ENCODE measurements at regions not wholly inside any gene's neighbourhood (a gene's known extent, or its start where the extent isn't known, plus 50 kb on each side); places are given as distances from the start of the nearest gene placed in this dataset.

DNA sequence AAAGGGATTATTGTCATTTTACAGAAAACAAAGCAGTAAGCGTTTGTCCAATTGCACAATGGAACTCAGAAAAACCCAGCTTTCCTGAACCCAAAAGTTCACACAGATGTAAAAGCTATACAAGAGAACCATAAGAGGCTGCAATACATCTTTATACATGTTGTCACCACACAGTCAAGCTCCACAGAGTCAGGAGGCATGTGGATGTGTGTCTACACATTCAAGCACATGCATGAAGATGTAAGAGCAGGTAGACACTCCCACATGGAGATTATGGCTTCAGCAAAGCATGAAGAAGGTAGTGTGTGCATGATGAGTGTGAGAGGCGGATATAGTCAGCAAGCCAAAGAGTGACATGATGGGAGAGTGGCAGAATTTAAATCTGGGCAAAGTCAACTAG lies 124.7 kb upstream of the THBS1 start:
- H3K27ac ChIP-seq (ENCODE audit: low read depth in 1 of 2, low read length in 1 of 2), result no peak overlapping the region
- no peaks in the 10 kb centered on the region for H3K27me3 ChIP-seq (ENCODE audit: control insufficient read depth in 3 of 3, insufficient read depth in 3 of 3, low read length in 2 of 3)
- peaks cover 1 to 41% (median 6%) of the 10 kb centered on the region in 5 donors for H3K4me1 ChIP-seq (ENCODE audit: control insufficient read depth in 5 of 5, insufficient read depth in 5 of 5, low read length in 5 of 5)
- H3K36me3 ChIP-seq (ENCODE audit: control insufficient read depth in 4 of 4, insufficient read depth in 4 of 4, low read length in 4 of 4), result no peaks in the 10 kb centered on the region
- no peak overlapping the region for H3K9ac ChIP-seq (ENCODE audit: insufficient read depth in 1 of 2, low read length in 2 of 2)
- TF ChIP-seq, protein P1, sequence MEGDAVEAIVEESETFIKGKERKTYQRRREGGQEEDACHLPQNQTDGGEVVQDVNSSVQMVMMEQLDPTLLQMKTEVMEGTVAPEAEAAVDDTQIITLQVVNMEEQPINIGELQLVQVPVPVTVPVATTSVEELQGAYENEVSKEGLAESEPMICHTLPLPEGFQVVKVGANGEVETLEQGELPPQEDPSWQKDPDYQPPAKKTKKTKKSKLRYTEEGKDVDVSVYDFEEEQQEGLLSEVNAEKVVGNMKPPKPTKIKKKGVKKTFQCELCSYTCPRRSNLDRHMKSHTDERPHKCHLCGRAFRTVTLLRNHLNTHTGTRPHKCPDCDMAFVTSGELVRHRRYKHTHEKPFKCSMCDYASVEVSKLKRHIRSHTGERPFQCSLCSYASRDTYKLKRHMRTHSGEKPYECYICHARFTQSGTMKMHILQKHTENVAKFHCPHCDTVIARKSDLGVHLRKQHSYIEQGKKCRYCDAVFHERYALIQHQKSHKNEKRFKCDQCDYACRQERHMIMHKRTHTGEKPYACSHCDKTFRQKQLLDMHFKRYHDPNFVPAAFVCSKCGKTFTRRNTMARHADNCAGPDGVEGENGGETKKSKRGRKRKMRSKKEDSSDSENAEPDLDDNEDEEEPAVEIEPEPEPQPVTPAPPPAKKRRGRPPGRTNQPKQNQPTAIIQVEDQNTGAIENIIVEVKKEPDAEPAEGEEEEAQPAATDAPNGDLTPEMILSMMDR (IDR thresholded peaks at IDR 0.05; ENCODE audit: control extremely low read depth, extremely low read depth), result no peak
- no peak overlapping the region for H3K4me3 ChIP-seq
- ATAC-seq (ENCODE audit: insufficient read depth, low FRiP score) (no peak), DNase-seq (no peak)
- peaks cover 0 to 2% (median 0%) of the 10 kb centered on the region in 4 donors for H3K9me3 ChIP-seq (ENCODE audit: control insufficient read depth in 4 of 4, insufficient read depth in 3 of 4, low read length in 3 of 4)
- 93 to 94% methylated on average over 2 of the region's 2 CpGs for WGBS, 2 donors

DNA sequence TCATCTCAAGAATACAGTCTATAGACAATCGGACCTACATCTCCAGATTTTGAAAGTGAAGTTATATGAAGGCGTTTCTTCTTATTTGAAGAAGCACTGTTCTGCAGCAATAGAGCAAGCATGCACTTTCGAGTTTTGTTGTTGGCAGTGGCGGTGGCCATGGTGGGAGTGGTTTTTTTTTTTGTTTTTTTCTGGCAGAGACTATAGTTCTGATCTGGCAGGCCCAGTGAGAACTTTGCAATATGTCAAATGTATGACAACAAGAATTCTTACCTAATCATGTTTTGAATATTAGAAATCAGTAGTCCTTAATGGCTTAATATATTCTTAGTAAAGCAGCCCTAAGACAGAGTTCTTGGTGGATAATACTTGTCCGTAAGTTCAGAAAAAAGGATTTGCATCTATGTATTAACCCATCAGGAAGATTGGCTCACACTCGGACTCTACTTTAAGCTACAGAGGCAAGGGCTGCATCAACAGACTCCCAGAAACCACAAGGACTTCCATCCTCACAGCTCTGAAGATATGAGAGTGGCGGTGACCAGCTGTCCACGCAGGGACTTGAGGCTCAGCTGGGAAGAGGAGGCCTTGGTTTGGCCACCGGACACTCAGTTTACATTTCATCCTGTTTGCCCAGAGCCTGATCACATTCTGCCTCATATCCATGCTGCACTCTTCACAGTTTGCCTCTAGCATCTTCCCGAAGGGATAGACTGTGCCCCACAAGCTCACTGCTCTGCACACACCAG lies 124.1 kb upstream of the THBS1 start:
- H3K9me3 ChIP-seq (ENCODE audit: control insufficient read depth in 4 of 4, insufficient read depth in 3 of 4, low read length in 3 of 4), result peaks cover 0 to 2% (median 0%) of the 10 kb centered on the region in 4 donors

DNA sequence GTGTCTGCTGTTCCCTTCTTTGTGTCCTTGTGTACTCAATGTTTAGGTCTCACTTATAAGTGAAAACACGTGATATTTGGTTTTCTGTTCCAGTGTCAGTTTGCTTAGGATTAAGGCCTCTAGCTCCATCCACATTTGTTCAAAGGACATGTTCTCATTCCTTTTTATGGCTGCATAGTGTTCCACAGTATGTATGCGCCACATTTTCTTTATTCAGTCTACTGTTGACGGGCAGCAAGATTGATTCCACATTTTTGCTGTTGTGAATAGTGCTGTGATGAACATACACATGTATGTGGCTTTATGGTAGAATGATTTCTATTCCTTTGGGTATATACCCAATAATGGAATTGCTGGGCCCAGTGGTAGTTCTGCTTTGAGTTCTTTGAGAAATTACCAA lies 122.7 kb upstream of the THBS1 start:
- Histone ChIP-seq H3K36me3 (ENCODE audit: control insufficient read depth in 4 of 4, insufficient read depth in 4 of 4, low read length in 4 of 4) (no peaks in the 10 kb centered on the region), H3K9me3 (ENCODE audit: control insufficient read depth in 4 of 4, insufficient read depth in 3 of 4, low read length in 3 of 4) (peaks cover 0 to 2% (median 0%) of the 10 kb centered on the region in 4 donors), H3K27ac (ENCODE audit: low read depth in 1 of 2, low read length in 1 of 2) (no peak overlapping the region), H3K4me3 (no peak overlapping the region), H3K9ac (ENCODE audit: insufficient read depth in 1 of 2, low read length in 2 of 2) (no peak overlapping the region), H3K4me1 (ENCODE audit: control insufficient read depth in 5 of 5, insufficient read depth in 5 of 5, low read length in 5 of 5) (peaks cover 1 to 32% (median 6%) of the 10 kb centered on the region in 5 donors), H3K27me3 (ENCODE audit: control insufficient read depth in 3 of 3, insufficient read depth in 3 of 3, low read length in 2 of 3) (no peaks in the 10 kb centered on the region)
- 96 to 97% methylated on average over 3 of the region's 3 CpGs for WGBS, 2 donors
- DNase-seq (no peak), ATAC-seq (ENCODE audit: insufficient read depth, low FRiP score) (no peak)
- TF ChIP-seq, protein P1 (IDR thresholded peaks at IDR 0.05; ENCODE audit: control extremely low read depth, extremely low read depth), result no peak

More for the DNA sequence above, 124.1 kb upstream of the THBS1 start:
- H3K36me3 ChIP-seq (ENCODE audit: control insufficient read depth in 4 of 4, insufficient read depth in 4 of 4, low read length in 4 of 4), result no peaks in the 10 kb centered on the region
- TF ChIP-seq, protein P1 (IDR thresholded peaks at IDR 0.05; ENCODE audit: control extremely low read depth, extremely low read depth), result no peak
- H3K9ac ChIP-seq (ENCODE audit: insufficient read depth in 1 of 2, low read length in 2 of 2), result no peak overlapping the region
- no peaks in the 10 kb centered on the region for H3K27me3 ChIP-seq (ENCODE audit: control insufficient read depth in 3 of 3, insufficient read depth in 3 of 3, low read length in 2 of 3)
- H3K27ac ChIP-seq (ENCODE audit: low read depth in 1 of 2, low read length in 1 of 2), result no peak overlapping the region
- H3K4me3 ChIP-seq, result no peak overlapping the region
- H3K4me1 ChIP-seq (ENCODE audit: control insufficient read depth in 5 of 5, insufficient read depth in 5 of 5, low read length in 5 of 5), result peaks cover 1 to 35% (median 6%) of the 10 kb centered on the region in 5 donors
- ATAC-seq (ENCODE audit: insufficient read depth, low FRiP score) (no peak), DNase-seq (no peak)
- 88 to 95% methylated on average over 10 of the region's 10 CpGs for WGBS, 2 donors
